ENCODE measurements at regions not wholly inside any gene's neighbourhood (a gene's known extent, or its start where the extent isn't known, plus 50 kb on each side); places are given as distances from the start of the nearest gene placed in this dataset.

DNA sequence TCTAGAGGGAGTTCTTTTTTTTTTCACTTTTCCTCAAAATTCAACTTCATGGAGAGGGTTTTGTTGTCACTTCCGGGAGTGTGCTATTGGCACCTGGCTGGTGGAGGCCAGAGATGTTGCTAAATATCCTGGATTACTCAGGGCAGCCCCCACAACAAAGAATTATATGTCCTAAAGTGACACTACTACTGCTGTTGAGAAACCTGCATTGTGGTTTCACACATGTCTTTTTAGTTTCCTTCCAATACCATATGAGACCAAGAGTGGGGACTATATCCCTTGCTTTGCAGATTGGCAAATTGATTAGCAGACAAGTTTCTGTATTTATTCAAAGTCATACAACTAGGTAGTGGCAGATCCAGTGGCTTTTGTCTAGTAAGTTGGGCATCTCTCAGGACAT, 826.8 kb downstream of the TRIB2 start:
- TF ChIP-seq CTCF (IDR thresholded peaks at IDR 0.05; ENCODE audit: borderline replicate concordance, extremely low read depth, low read length, poor library complexity, severe bottlenecking) (no peak), EZH2 (IDR thresholded peaks at IDR 0.05; ENCODE audit: borderline replicate concordance, low read depth, low read length, severe bottlenecking) (no peak)
